NT2/D1 (cell line): ENCODE measurements at regions not wholly inside any gene's neighbourhood (a gene's known extent, or its start where the extent isn't known, plus 50 kb on each side); places are given as distances from the start of the nearest gene placed in this dataset.

Source experiments
- SUZ12 ChIP-seq: IDR thresholded peaks from 2 replicates; pipeline ENCODE4 v1.6.1; 2011; ENCODE audit not compliant: insufficient read length, insufficient read depth; ENCODE audit errors: extremely low read depth
- YY1 ChIP-seq: IDR thresholded peaks from 2 replicates; pipeline ENCODE4 v1.6.1; 2011; ENCODE audit not compliant: insufficient read length, insufficient read depth
- ZNF274 ChIP-seq: IDR thresholded peaks from 2 replicates; pipeline ENCODE4 v1.6.1; 2011; ENCODE audit warnings: mild to moderate bottlenecking, low read depth, low read length

DNA sequence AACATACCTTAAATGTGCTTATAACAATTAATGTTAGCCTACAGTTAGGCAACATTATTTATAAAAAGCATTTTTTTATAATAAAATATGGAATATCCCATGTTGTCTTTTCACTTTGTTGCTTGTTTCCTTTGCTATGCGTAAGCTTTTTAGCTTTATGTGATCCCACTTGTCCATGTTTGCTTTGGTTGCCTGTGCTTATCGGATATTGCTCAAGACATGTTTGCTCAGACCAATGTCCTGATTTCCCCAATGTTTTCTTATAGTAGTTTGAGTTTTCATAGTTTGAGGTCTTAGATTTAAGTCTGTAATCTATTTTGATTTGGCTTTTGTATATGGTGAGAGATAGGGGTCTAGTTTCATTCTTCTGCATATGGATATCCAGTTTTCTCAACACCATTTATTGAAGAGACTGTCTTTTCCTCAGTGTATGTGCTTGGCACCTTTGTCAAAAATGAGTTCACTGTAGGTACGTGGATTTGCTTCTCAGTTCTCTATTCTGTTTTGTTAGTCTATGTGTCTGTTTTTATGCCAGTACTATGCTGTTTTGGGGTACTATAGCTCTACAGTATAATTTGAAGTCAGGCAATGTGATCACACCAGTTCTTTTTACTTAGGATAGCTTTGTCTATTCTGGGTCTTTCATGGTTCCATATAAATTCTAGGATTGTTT, 592.7 kb upstream of the SEMA6D start:
- TF ChIP-seq ZNF274 (no peak), YY1 (no peak), SUZ12 (no peak)
